ENCODE measurements at regions not wholly inside any gene's neighbourhood (a gene's known extent, or its start where the extent isn't known, plus 50 kb on each side); places are given as distances from the start of the nearest gene placed in this dataset.

DNA sequence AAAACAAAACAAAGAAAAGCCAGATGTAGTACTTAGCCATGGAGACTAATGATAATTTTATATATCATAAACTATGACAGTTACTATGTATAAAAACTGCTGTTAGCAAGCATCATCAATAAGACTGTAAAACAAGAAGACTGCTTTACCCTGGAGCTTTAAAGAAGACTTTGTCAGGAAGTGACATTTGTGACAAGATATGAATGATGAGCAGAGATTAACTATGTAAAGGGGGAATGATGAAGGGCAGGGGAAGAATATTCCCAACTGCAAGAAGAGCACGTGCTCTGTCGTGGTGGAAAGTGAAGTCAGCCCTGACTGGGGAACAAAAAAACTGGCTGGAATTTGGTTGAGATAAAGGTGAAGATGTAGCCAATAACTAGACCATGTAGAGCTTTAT lies 617.1 kb upstream of the AMOT start:
- no peaks in the 10 kb centered on the region for H3K36me3 ChIP-seq (ENCODE audit: control insufficient read depth, insufficient read depth, low read length)
- H3K4me1 ChIP-seq (ENCODE audit: control insufficient read depth, insufficient read depth, low read length): no peaks in the 10 kb centered on the region
- no peak overlapping the region for H3K4me3 ChIP-seq (ENCODE audit: low read depth, low read length)
- no peaks in the 10 kb centered on the region for H3K9me3 ChIP-seq (ENCODE audit: control insufficient read depth, insufficient read depth, low read depth, low read length)
- no peak overlapping the region for H3K27ac ChIP-seq (ENCODE audit: low read depth, low read length)
- no peak overlapping the region for H3K9ac ChIP-seq (ENCODE audit: low read length)
- H3K27me3 ChIP-seq (ENCODE audit: control insufficient read depth, insufficient read depth, low read length): no peaks in the 10 kb centered on the region; the same call in 1 of the 2 replicates

DNA sequence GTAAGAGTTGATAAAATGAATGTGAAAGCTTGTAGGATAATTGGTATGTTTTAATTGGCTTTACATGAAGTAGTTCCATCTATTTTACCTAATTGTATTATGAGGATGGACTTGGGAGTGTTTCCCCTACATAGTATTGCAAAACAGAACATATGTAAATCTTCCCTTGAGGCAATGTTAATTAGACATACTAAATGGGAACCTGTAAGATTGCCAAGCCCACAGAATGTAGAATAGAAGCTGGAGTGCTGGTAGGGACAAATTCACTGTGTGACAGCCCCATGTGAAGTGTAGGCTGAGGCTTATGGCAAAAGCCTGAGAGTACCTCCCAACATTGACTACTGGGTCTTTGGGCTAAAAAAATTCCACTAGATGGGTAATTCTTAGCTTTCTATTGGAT lies 615.0 kb upstream of the AMOT start:
- Histone ChIP-seq H3K27ac (ENCODE audit: low read depth, low read length) (no peak overlapping the region), H3K27me3 (ENCODE audit: control insufficient read depth, insufficient read depth, low read length) (no peaks in the 10 kb centered on the region; the same call in 1 of the 2 replicates), H3K36me3 (ENCODE audit: control insufficient read depth, insufficient read depth, low read length) (no peaks in the 10 kb centered on the region), H3K9me3 (ENCODE audit: control insufficient read depth, insufficient read depth, low read depth, low read length) (no peaks in the 10 kb centered on the region), H3K9ac (ENCODE audit: low read length) (no peak overlapping the region), H3K4me1 (ENCODE audit: control insufficient read depth, insufficient read depth, low read length) (no peaks in the 10 kb centered on the region), H3K4me3 (ENCODE audit: low read depth, low read length) (no peak overlapping the region)

DNA sequence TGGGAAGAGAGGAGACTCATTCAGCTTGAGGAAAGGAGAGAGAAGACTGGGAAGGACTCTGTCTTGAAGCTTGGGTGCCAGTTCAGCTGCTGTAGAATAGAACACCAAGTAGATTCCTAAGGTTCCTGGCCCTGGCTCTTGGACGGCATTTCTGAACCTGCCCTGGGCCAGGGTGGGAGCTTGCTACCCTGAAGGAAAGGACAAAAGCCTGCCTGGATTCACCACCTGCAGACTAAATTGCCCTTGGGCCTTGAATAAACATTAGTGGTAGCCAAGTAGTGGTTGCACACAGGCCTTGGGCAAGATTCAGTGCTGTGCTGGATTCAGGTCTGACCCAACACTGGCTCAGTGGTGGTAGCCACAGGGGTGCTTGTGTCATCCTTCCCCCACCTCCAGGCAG lies 588.4 kb upstream of the AMOT start:
- no peaks in the 10 kb centered on the region for H3K27me3 ChIP-seq (ENCODE audit: control insufficient read depth, insufficient read depth, low read length)
- no peak overlapping the region for H3K9ac ChIP-seq (ENCODE audit: low read length)
- H3K4me3 ChIP-seq (ENCODE audit: low read depth, low read length): no peak overlapping the region
- no peaks in the 10 kb centered on the region for H3K4me1 ChIP-seq (ENCODE audit: control insufficient read depth, insufficient read depth, low read length)
- H3K9me3 ChIP-seq (ENCODE audit: control insufficient read depth, insufficient read depth, low read depth, low read length): 0 out of 2 replicates have a peak, but pooled peaks cover 2% of the 10 kb centered on the region
- H3K36me3 ChIP-seq (ENCODE audit: control insufficient read depth, insufficient read depth, low read length): no peaks in the 10 kb centered on the region
- no peak overlapping the region for H3K27ac ChIP-seq (ENCODE audit: low read depth, low read length)

DNA sequence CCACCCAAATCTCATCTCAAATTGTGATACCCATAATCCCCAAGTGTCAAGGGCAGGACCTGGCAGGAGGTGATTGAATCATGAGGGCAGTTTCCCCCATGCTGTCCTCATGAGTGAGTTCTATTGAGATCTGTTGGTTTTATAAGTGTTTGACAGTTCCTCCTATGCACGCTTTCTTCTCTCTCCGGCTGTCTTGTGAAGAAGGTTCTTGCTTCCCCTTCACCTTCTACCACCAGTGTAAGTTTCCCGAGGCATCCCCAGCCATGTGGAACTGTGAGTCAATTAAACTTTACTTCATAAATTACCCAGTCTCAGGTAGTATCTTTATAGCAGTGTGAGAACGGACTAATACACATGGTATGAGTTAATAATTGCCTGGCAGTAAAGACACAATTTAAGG lies 581.7 kb upstream of the AMOT start:
- Histone ChIP-seq H3K9ac (ENCODE audit: low read length) (no peak overlapping the region), H3K27me3 (ENCODE audit: control insufficient read depth, insufficient read depth, low read length) (no peaks in the 10 kb centered on the region), H3K9me3 (ENCODE audit: control insufficient read depth, insufficient read depth, low read depth, low read length) (peaks cover 6% of the 10 kb centered on the region; the same call in 1 of the 2 replicates), H3K27ac (ENCODE audit: low read depth, low read length) (no peak overlapping the region), H3K4me1 (ENCODE audit: control insufficient read depth, insufficient read depth, low read length) (no peaks in the 10 kb centered on the region), H3K36me3 (ENCODE audit: control insufficient read depth, insufficient read depth, low read length) (no peaks in the 10 kb centered on the region), H3K4me3 (ENCODE audit: low read depth, low read length) (no peak overlapping the region)

GRCh38 chrX:113421432-113421831 lies 580.8 kb upstream of the AMOT start:
- H3K36me3 ChIP-seq (ENCODE audit: control insufficient read depth, insufficient read depth, low read length): no peaks in the 10 kb centered on the region
- H3K4me1 ChIP-seq (ENCODE audit: control insufficient read depth, insufficient read depth, low read length): no peaks in the 10 kb centered on the region
- H3K4me3 ChIP-seq (ENCODE audit: low read depth, low read length): no peak overlapping the region
- H3K9ac ChIP-seq (ENCODE audit: low read length): no peak overlapping the region
- H3K27ac ChIP-seq (ENCODE audit: low read depth, low read length): no peak overlapping the region
- H3K27me3 ChIP-seq (ENCODE audit: control insufficient read depth, insufficient read depth, low read length): no peaks in the 10 kb centered on the region
- peaks cover 6% of the 10 kb centered on the region; the same call in 1 of the 2 replicates for H3K9me3 ChIP-seq (ENCODE audit: control insufficient read depth, insufficient read depth, low read depth, low read length)

DNA sequence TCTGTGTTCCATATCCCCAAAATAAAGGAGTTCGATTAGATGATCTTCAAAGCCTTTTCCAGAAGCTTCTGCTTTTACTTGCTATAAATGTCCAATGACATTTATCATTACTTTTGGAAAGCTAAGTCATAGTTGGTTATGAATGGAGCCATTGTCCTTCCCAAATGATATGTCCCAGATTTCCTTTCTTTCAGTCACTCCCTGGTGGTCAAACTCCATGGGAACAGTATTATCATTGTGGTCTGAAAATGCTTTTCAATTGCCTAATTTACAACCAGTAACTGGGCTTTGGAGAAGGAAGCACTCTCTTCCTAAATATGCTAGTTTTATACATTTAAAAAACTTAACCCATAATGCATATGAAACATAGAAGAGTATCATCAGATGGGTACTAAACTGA lies 571.5 kb upstream of the AMOT start:
- H3K4me3 ChIP-seq (ENCODE audit: low read depth, low read length): no peak overlapping the region
- no peak overlapping the region for H3K27ac ChIP-seq (ENCODE audit: low read depth, low read length)
- no peak overlapping the region for H3K9ac ChIP-seq (ENCODE audit: low read length)
- H3K9me3 ChIP-seq (ENCODE audit: control insufficient read depth, insufficient read depth, low read depth, low read length): no peaks in the 10 kb centered on the region
- H3K4me1 ChIP-seq (ENCODE audit: control insufficient read depth, insufficient read depth, low read length): no peaks in the 10 kb centered on the region
- H3K27me3 ChIP-seq (ENCODE audit: control insufficient read depth, insufficient read depth, low read length): no peaks in the 10 kb centered on the region
- no peaks in the 10 kb centered on the region for H3K36me3 ChIP-seq (ENCODE audit: control insufficient read depth, insufficient read depth, low read length)

- H3K27me3 ChIP-seq (ENCODE audit: control insufficient read depth, insufficient read depth, low read length): no peaks in the 10 kb centered on the region
- H3K9me3 ChIP-seq (ENCODE audit: control insufficient read depth, insufficient read depth, low read depth, low read length): peaks cover 23% of the 10 kb centered on the region
- no peaks in the 10 kb centered on the region for H3K36me3 ChIP-seq (ENCODE audit: control insufficient read depth, insufficient read depth, low read length)
- H3K4me1 ChIP-seq (ENCODE audit: control insufficient read depth, insufficient read depth, low read length): no peaks in the 10 kb centered on the region
- H3K27ac ChIP-seq (ENCODE audit: low read depth, low read length): no peak overlapping the region
- H3K4me3 ChIP-seq (ENCODE audit: low read depth, low read length): no peak overlapping the region
- no peak overlapping the region for H3K9ac ChIP-seq (ENCODE audit: low read length)
Measured at GRCh38 chrX:113408843-113409242, 568.2 kb upstream of the AMOT start.

- no peaks in the 10 kb centered on the region for H3K27me3 ChIP-seq (ENCODE audit: control insufficient read depth, insufficient read depth, low read length)
Measured at GRCh38 chrX:113400193-113400704, 559.6 kb upstream of the AMOT start.

DNA sequence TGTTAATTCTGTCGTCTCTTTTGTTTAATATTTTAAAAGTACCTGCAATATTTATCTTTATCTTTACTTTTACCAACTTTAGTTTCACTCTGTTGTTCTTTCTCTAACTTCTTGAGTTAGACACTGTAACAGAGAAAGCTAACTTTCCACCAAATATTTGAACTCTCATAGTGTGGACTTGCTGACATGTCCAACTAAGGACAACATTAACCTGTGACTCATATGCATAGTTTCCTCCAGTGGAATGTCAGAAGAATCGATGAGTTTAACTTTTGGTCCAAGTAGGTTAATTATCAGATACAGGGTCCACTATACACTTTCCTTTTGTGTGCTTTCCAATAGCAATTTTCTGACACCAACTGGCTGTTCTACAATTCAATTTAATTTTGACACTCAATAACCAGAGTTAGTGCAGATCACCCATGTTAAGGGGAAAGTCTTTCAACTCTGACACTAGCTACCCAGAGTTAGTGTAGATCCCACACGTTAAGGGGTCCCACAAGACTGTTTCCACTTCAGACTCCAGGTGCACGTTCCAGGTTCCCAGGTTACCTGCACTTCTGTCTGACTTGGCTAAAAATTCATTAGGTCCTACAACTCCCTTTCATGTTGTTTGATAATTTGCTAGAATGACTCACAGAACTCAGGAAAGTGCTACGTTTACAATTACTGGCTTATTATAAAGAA lies 559.0 kb upstream of the AMOT start:
- Histone ChIP-seq H3K27ac (ENCODE audit: low read depth, low read length) (peak overlapping the region; percentile 89), H3K9ac (ENCODE audit: low read length) (peak overlapping the region; percentile 72), H3K4me1 (ENCODE audit: control insufficient read depth, insufficient read depth, low read length) (peaks cover 13% of the 10 kb centered on the region), H3K9me3 (ENCODE audit: control insufficient read depth, insufficient read depth, low read depth, low read length) (peaks cover 40% of the 10 kb centered on the region), H3K4me3 (ENCODE audit: low read depth, low read length) (no peak overlapping the region), H3K36me3 (ENCODE audit: control insufficient read depth, insufficient read depth, low read length) (0 out of 2 replicates have a peak, but pooled peaks cover 6% of the 10 kb centered on the region), H3K27me3 (ENCODE audit: control insufficient read depth, insufficient read depth, low read length) (no peaks in the 10 kb centered on the region)

More at GRCh38 chrX:113400193-113400704, 559.6 kb upstream of the AMOT start:
- peaks cover 13% of the 10 kb centered on the region for H3K4me1 ChIP-seq (ENCODE audit: control insufficient read depth, insufficient read depth, low read length)
- H3K4me3 ChIP-seq (ENCODE audit: low read depth, low read length): no peak overlapping the region
- H3K9ac ChIP-seq (ENCODE audit: low read length): peak overlapping the region; percentile 72
- peak overlapping the region; percentile 89 for H3K27ac ChIP-seq (ENCODE audit: low read depth, low read length)
- H3K9me3 ChIP-seq (ENCODE audit: control insufficient read depth, insufficient read depth, low read depth, low read length): peaks cover 45% of the 10 kb centered on the region
- H3K36me3 ChIP-seq (ENCODE audit: control insufficient read depth, insufficient read depth, low read length): 0 out of 2 replicates have a peak, but pooled peaks cover 6% of the 10 kb centered on the region

DNA sequence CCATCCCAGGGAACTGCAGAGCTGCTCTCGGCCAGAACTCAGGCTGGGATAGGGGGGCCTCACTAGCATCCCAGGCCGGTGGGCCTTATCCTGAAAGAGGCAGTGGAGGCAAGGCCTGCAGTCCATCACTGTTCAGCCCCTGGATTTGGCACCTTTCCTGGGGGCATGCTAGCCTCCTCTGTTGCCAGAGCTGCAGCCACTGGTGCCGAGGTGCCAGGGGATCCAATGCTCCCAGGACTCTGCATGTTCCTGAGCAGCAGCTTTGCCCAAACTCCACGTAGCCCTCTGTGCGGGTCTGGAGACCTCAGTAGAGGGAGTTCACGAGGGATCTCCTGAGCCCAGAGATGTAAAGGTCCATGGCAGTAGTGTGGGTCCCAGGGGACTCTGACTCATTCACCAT lies 551.7 kb upstream of the AMOT start:
- H3K4me3 ChIP-seq (ENCODE audit: low read depth, low read length): no peak overlapping the region
- H3K9ac ChIP-seq (ENCODE audit: low read length): no peak overlapping the region
- no peaks in the 10 kb centered on the region for H3K36me3 ChIP-seq (ENCODE audit: control insufficient read depth, insufficient read depth, low read length)
- no peaks in the 10 kb centered on the region for H3K4me1 ChIP-seq (ENCODE audit: control insufficient read depth, insufficient read depth, low read length)
- no peaks in the 10 kb centered on the region for H3K27me3 ChIP-seq (ENCODE audit: control insufficient read depth, insufficient read depth, low read length)
- no peak overlapping the region for H3K27ac ChIP-seq (ENCODE audit: low read depth, low read length)
- peaks cover 30% of the 10 kb centered on the region for H3K9me3 ChIP-seq (ENCODE audit: control insufficient read depth, insufficient read depth, low read depth, low read length)

DNA sequence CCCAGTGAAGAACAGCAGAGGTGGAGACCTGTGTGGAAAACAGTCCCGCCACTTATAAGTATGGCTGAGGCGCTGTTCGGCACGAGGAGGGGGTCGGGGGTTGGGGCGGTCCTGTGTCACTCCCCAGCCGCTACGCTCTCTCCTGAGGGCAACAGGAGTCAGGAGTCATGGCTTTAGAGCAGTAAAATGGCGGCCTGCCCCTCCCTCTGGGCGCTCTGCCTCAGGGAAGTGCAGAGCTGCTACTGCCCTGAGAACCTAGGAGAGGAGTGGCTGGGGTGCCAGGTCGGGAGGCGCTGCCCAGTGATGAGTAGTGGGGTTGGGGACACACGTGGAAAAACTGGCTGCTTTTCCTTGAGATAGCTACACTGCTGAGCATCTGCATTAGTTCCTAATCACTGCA lies 551.2 kb upstream of the AMOT start:
- Histone ChIP-seq H3K27me3 (ENCODE audit: control insufficient read depth, insufficient read depth, low read length) (no peaks in the 10 kb centered on the region), H3K36me3 (ENCODE audit: control insufficient read depth, insufficient read depth, low read length) (no peaks in the 10 kb centered on the region), H3K9ac (ENCODE audit: low read length) (no peak overlapping the region), H3K9me3 (ENCODE audit: control insufficient read depth, insufficient read depth, low read depth, low read length) (peaks cover 30% of the 10 kb centered on the region), H3K27ac (ENCODE audit: low read depth, low read length) (no peak overlapping the region), H3K4me3 (ENCODE audit: low read depth, low read length) (no peak overlapping the region), H3K4me1 (ENCODE audit: control insufficient read depth, insufficient read depth, low read length) (no peaks in the 10 kb centered on the region)

Measured in HUES6 (cell line).